ENCODE measurements at regions not wholly inside any gene's neighbourhood (a gene's known extent, or its start where the extent isn't known, plus 50 kb on each side); places are given as distances from the start of the nearest gene placed in this dataset.

GRCh38 chr10:28811639-28812349, 134.5 kb downstream of the BAMBI start:
- no peak for DNase-seq (ENCODE audit: low read depth, low spot score)

GRCh38 chr10:28812384-28813372, 135.4 kb downstream of the BAMBI start:
- no peak for DNase-seq (ENCODE audit: low read depth, low spot score)

GRCh38 chr10:28815681-28816080, 138.4 kb downstream of the BAMBI start:
- no peak for DNase-seq (ENCODE audit: low read depth, low spot score)

GRCh38 chr10:28822719-28823464, 145.6 kb downstream of the BAMBI start:
- no peak for DNase-seq (ENCODE audit: low read depth, low spot score)

- DNase-seq (ENCODE audit: low read depth, low spot score): no peak
Measured at GRCh38 chr10:28823501-28824075, 146.3 kb downstream of the BAMBI start.

GRCh38 chr10:28833313-28833712, 156.0 kb downstream of the BAMBI start:
- no peak for DNase-seq (ENCODE audit: low read depth, low spot score)

- DNase-seq (ENCODE audit: low read depth, low spot score): no peak
Measured at GRCh38 chr10:28836435-28836743, 159.1 kb downstream of the BAMBI start.

GRCh38 chr10:28837613-28838390, 160.5 kb downstream of the BAMBI start:
- no peak for DNase-seq (ENCODE audit: low read depth, low spot score)

GRCh38 chr10:28838908-28839307, 161.6 kb downstream of the BAMBI start:
- DNase-seq (ENCODE audit: low read depth, low spot score): no peak

GRCh38 chr10:28839600-28840007, 162.3 kb downstream of the BAMBI start:
- DNase-seq (ENCODE audit: low read depth, low spot score): no peak

- no peak for DNase-seq (ENCODE audit: low read depth, low spot score)
Measured at GRCh38 chr10:28840202-28840601, 162.9 kb downstream of the BAMBI start.

- DNase-seq (ENCODE audit: low read depth, low spot score): no peak
Measured at GRCh38 chr10:28840971-28841370, 163.7 kb downstream of the BAMBI start.

GRCh38 chr10:28841625-28842024, 164.3 kb downstream of the BAMBI start:
- no peak for DNase-seq (ENCODE audit: low read depth, low spot score)

GRCh38 chr10:28842321-28842720, 165.0 kb downstream of the BAMBI start:
- DNase-seq (ENCODE audit: low read depth, low spot score): no peak

GRCh38 chr10:28845009-28845682, 167.8 kb downstream of the BAMBI start:
- no peak for DNase-seq (ENCODE audit: low read depth, low spot score)

- DNase-seq (ENCODE audit: low read depth, low spot score): no peak
Measured at GRCh38 chr10:28849309-28849708, 172.0 kb downstream of the BAMBI start.

GRCh38 chr10:28849821-28850220, 172.5 kb downstream of the BAMBI start:
- no peak for DNase-seq (ENCODE audit: low read depth, low spot score)

- no peak for DNase-seq (ENCODE audit: low read depth, low spot score)
Measured at GRCh38 chr10:28850784-28851183, 173.5 kb downstream of the BAMBI start.

GRCh38 chr10:28853195-28853594, 175.9 kb downstream of the BAMBI start:
- DNase-seq (ENCODE audit: low read depth, low spot score): no peak

- no peak for DNase-seq (ENCODE audit: low read depth, low spot score)
Measured at GRCh38 chr10:28857164-28857563, 179.8 kb downstream of the BAMBI start.

Data from iPS DF 19.7 (cell line).